Activated CD4-positive, alpha-beta T cell treated with anti-CD3 and anti-CD28 coated beads, Interleukin-2, amount 50 U/mL, for 1 hour (primary cell): ENCODE measurements at regions not wholly inside any gene's neighbourhood (a gene's known extent, or its start where the extent isn't known, plus 50 kb on each side); places are given as distances from the start of the nearest gene placed in this dataset.
A peak's percentile ranks its signal among the peaks of the same experiment; 100 is the strongest.

Experiments used
- DNase-seq: peaks from one replicate; pipeline ENCODE4 v3.0.0-alpha.2; 2020

DNA sequence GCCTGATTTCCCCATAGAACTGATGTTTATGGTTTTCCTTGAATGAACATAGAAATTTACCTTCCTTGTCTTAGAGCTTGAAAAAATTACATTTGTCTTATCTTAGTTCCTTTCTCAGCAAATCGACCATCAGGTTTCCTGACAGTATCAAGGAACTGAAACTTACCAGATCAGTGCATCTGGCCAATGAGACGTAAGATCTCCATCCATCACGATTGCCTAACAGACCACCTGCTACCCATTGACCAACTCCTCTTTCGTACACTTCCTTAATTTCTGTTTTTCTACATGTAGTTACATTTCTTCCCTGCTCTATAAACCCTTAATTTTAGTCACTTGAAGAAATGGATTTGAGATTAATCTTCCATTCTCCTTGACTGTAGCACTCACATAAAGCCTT, 57.4 kb upstream of the TMPRSS15 start:
- DNase-seq = no peak

- DNase-seq = no peak
These were observed 58.2 kb upstream of the TMPRSS15 start for GRCh38 chr21:18461743-18462142.

DNA sequence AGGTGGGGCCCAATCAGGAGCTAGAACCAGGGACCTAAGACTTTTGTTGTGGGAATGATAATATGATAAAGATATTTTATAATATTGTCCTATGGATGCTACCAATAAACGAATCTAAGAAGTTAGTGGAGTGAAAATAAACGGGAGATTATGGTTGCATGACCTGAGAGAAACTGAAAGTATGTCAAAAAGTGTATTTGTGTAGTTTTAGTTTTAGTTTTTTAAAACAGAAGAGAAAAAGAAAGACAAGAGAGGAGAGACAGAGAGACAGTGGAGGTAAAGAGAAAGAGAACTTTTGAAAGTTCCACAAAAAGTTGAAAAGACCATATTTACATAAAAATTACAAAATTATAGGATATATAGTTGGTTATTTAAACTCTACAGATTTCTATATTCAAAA, 64.1 kb upstream of the TMPRSS15 start:
- no peak for DNase-seq

DNA sequence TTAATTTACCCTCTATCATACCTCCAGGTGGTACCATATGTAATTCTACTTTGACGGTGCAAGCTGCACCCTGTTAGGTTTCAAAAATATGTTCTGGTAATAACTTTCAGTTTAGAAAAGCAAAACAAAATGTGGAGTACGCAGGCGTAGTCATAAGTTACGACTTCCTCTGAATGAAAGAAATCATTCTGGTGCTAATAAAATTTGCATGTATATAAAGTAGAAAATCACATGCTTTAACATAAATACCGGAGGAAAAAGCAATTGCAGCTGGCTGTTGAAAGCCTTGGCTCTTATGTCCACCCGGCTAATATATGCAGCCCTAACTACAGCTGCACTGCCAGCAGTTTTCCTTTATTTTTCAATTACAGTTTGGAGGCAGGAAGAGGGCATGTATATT, 65.2 kb upstream of the TMPRSS15 start:
- DNase-seq = no peak

DNA sequence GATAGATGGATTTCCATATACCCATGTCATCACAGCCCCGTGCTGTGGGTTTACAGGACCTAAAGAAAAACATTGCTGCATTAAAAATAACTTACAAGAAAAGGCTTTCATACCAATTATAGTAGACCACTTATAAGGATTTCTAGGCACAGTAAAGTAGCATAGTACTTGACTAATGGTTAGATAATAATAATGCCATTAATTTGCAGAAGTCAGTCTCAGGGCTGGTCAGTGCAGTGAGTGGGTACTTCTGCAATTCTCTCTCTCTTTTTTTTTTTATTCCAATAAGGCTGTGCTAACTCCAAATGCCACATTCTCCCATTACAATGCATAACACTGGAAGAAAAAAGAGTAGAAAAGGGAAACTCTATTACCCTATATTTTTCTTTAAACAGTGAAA, 73.1 kb upstream of the TMPRSS15 start:
- DNase-seq = no peak

- DNase-seq = no peak
These were observed 73.5 kb upstream of the TMPRSS15 start for GRCh38 chr21:18477043-18477442.

DNA sequence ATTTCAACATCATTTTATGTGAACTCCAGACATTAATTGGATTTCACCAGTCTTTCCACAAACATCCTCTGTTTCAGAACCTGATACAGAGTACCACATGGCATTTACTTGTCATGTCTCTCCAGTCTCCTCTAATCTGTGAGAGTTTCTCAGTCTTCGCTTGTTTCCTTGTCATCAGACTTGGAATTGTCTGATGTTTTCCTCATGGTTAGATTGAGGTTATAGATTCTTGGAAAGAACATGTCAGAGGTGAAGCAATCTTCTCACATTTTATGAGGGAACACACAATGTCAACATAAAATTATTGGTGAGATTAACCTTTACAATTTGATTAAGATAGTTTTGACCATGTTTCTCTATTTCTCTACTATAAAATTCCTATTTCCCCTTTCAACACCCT, 74.9 kb upstream of the TMPRSS15 start:
- DNase-seq = no peak

DNA sequence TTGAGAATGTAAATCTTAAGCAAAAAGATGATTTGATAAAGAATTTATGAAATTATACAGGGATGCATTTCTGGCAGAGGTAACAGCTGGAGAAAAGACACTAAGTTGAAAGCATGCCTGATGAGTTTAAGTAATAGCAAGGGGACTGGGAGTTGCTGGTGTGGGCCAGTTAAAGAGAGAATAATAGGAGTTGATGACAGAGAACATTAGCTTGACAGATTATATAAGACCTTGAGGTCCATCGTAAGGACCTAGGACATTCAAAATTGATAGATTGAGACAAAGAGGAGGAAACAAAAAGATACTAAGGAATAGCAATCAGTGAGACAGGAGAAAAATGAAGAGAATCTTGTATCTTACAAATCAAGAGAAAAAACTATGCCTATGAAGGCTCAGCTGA, 84.7 kb upstream of the TMPRSS15 start:
- DNase-seq = no peak

- no peak for DNase-seq
These were observed 89.8 kb upstream of the TMPRSS15 start for GRCh38 chr21:18493422-18493821.

GRCh38 chr21:18495523-18495922, 91.9 kb upstream of the TMPRSS15 start:
- DNase-seq = no peak

GRCh38 chr21:18498431-18498830, 94.8 kb upstream of the TMPRSS15 start:
- DNase-seq = no peak

DNA sequence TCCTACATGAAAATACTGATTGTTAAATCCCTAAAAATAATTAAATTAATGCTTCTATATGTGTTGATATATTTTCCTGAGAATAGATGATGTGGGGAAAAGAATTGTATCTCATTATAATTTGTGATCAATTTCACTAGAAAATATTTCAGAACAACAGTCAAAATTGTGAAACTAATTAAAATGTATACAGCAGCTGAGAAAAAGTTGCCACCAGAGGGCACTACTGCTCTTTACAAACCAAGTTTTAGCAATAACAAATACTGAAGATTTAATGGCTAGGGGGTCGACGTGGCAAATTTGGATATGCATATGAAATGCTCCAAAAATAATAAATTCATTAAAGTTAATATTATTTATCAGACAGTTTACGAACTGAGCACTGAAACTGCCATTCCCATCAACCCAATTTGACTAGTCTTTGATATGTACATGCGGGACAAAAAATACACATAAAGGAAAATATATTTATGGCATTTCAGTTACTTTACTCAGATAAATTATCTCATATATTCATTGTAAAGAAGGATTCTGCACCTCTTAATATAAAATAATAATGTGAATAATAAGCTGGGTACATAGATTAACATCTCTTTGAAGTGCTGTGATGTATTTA, 96.3 kb upstream of the TMPRSS15 start:
- peak; percentile 16 for DNase-seq

DNA sequence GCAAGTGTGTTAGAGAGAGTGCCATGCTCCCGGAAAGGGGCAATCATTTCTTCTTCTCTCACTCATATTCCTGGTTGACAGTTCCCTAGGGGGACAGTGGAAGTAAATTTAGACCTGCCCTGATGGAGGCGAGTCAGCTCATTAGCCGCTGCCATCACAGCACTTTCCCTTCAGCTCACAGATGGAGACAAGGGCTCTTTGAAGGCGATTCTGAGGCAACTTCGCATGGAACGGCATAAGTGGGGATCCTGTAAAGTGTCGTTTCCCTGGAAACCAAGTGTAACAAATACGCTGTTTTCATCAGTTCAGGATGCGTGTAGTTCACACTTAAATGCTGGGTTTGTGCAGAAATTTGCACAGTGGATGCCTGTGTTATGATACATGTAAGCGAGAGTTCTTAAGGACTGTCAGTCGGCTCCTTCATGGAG, 114.5 kb upstream of the TMPRSS15 start:
- DNase-seq = no peak

DNA sequence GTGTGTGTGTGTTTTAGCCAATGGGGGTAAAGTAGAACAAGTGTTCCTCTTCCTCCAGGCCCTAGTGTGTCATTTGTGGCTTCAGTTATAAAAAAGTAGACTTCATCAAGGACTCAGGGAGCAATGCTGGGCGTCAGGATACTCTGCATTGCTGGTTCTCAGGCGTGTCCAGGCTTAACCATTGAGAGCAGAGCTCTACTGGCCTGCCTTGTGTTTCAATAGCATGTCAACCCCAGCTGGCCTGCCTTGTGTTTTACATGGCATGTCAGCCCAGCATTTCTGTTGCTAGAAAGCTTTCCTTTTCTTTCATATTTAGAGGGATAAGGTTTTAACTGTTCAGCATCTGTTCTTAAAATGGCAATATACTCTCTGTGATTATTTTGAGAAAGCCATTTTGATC, 117.6 kb upstream of the TMPRSS15 start:
- no peak for DNase-seq

DNA sequence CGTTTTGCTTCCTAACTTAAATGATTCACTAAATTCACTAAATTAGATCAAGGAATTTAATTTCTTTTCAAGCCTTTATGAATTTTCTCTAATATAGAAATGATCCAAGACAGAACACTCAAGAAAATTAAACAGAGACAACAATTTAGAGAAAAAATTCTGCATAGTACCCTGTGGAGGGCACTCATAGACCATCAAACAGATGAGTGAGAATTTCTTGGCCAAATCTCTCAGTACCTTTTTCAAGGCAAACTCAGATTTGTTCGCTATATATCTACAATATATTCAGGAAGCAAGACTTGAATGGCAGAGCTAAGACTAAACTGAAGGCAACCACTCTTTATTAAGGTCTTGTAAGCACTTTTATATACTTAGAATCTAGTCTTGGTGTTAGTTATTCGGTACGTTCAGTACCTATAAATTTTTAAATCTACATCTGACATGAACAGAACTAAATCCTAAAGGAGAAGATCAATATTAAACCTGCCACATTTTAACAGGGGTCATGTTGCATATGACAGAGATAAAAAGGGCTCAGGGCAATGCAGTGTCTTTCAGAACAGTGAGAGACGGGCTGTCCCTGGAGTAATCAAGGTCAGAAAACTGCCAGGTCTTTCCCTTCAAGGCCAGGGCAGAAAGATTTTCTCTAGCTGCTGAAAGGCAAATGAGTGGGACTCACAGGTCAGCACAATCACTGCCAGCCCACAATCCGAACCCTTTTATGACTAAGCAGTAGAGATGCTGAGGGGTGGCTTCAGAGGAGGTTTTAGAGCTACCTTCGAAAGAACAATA, 118.8 kb upstream of the TMPRSS15 start:
- DNase-seq = no peak

DNA sequence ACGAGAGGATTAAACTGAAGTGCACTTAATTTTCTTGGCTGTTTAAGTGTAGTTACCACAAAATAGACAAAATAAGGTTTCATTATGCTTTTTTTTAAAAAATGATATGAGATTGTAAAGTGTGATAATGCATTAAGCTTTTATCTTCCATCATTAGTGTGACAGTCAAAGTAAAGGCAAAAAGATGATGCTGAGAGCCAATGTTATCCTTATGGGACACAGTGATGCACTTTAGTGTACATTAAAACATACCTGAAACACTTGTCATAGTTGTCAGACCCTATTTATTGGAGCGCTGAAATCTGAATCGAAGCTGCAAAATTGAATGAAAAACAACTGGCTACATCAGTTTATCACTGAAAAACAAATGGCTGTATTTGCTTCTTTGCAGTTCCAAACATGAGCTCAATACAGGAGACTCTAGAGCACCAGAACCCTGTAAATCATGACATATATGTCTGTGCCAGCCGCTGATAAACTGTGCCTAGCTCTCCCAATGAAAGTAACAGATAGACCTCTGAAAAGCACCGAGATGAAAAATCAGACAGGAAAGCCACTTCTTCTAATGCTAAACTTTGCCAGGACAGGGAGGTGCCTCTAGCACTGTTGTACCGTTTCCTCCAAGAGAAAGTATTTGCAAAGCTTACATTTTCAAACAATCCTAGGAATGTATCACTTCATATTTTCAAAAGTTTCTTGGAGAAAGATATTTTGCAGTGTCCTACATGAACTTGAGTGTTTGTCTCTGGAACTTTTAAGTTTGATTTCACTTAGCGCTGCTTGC, 120.7 kb upstream of the TMPRSS15 start:
- no peak for DNase-seq

DNA sequence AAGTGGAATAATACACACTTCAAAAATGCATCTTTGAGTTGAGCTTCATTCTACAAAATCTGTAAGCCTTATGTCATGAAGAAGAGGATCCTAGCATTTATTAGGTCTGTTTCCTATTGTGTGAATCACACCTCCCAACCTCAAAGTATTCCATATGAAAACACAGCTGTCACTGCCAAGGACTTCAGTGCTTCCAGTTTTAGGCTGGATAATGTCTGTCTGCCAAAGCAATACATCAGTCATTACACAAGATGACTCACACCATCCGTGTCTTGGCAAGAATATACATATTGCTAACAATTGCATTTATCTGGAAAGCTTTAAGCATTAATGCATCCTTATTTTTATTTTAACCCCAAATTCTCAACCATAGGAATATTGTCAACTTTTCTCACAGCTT, 125.7 kb upstream of the TMPRSS15 start:
- DNase-seq = no peak

DNA sequence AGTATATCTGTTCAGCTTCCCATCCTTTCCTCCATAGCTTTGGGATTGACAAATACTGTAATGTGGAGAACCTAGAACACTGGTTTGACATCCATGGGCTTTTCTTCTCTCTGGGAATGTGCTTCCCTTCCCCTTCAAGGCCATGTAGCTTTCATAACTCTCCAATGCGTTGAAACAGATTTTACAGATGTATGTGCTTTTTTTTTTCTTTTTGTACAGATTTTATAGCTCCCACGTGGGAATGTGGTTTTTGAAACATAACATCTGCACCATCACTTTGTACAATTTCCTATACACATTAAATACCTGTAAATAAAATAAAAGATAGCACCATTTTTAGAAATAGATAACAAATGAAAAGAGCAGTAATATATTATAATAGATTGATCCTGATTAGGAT, 138.5 kb upstream of the TMPRSS15 start:
- no peak for DNase-seq

DNA sequence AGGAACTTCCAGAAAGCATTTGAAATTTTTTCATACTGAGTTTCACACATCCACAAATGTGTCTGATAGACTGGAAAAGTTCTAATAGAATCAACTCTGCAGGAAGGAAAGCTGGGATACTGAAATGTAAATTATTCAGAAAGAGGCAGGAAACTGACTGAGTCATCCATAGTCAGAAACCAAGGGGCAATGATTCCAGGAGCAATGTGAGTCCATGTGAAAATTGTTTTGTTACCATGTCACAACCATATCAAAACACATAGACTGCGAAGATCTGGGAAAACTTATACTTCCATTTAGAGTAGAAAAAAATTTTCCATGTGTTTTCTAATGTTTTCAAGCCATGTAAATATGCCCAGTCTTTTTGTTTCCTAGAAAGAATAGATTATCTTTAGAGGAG, 142.3 kb upstream of the TMPRSS15 start:
- DNase-seq = no peak

DNA sequence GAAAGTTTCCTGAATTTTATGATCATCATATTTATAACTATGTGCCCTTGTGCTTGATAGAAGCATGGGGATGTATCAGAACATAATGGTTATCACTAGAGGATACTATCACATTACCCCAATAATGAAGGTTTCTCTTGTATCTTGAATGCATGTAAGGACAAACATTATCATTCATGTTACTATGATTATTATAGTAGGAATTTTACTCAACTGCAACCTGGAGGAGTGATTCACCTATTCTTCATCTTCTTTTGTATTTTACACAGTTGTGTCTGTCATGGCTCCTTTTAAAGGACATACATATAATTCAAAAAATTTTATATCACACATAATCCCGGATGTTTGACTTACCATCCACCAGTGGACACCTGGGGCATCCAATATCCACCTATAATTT, 143.8 kb upstream of the TMPRSS15 start:
- no peak for DNase-seq

DNA sequence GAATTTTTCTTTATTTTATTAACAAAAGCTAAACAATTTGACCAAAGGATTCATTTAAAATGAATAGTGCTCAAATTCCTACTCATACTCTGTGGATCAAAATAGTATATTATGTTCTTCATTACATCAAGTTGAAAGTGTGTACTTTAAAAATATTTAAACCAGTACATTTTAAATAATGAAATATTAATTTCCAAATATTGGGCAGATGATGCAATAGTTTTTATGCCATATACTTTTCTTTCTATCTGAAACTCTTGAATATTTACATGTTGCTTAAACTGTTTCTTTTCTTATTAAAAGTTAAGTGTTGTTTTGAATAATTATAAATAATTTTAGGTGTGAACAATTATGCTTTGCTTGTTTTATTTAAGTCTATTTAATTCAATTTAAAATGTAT, 144.7 kb upstream of the TMPRSS15 start:
- no peak for DNase-seq

- no peak for DNase-seq
These were observed 145.8 kb upstream of the TMPRSS15 start for GRCh38 chr21:18549214-18549905.

GRCh38 chr21:18550361-18550760, 146.8 kb upstream of the TMPRSS15 start:
- DNase-seq = no peak
